Mucosa of rectum (tissue), 2 donors: ENCODE measurements at regions not wholly inside any gene's neighbourhood (a gene's known extent, or its start where the extent isn't known, plus 50 kb on each side); places are given as distances from the start of the nearest gene placed in this dataset.
"Not testable (repeated sequence)": the region's sequence is repeated elsewhere in the genome, so short reads cannot be mapped to it uniquely, and the experiment has no call there.

Experiments used
- H3K27ac ChIP-seq, 2 donors: one replicate each; pipeline ENCODE4 v1.7.0; 2013; ENCODE audit warnings: inconsistent platforms in 2 of 2, low read depth in 2 of 2, low read length in 2 of 2
- H3K27me3 ChIP-seq, 2 donors: one replicate each; pipeline ENCODE4 v1.7.0; 2013; ENCODE audit warnings: low read length in 2 of 2; ENCODE audit not compliant: control insufficient read depth in 2 of 2, insufficient read depth in 2 of 2
- H3K36me3 ChIP-seq, 2 donors: one replicate each; pipeline ENCODE4 v1.7.0; 2013; ENCODE audit warnings: low read length in 2 of 2; ENCODE audit not compliant: control insufficient read depth in 2 of 2, insufficient read depth in 2 of 2
- H3K4me1 ChIP-seq, 2 donors: one replicate each; pipeline ENCODE4 v1.7.0; 2013; ENCODE audit warnings: low read length in 2 of 2, mild to moderate bottlenecking in 1 of 2; ENCODE audit not compliant: control insufficient read depth in 2 of 2, insufficient read depth in 2 of 2
- H3K4me3 ChIP-seq, 2 donors: one replicate each; pipeline ENCODE4 v1.7.0; 2013; ENCODE audit warnings: low read length in 2 of 2
- H3K9ac ChIP-seq, 2 donors: one replicate each; pipeline ENCODE4 v1.7.0; 2013; ENCODE audit warnings: low read length in 2 of 2, low read depth in 1 of 2, mild to moderate bottlenecking in 1 of 2
- H3K9me3 ChIP-seq, 2 donors: one replicate each; pipeline ENCODE4 v1.7.0; 2013; ENCODE audit warnings: low read length in 2 of 2; ENCODE audit not compliant: control insufficient read depth in 2 of 2
- donor health status: healthy.
- donor health status: Normal muscosa, but diverticular disease.

- Histone ChIP-seq H3K27ac (no peak overlapping the region), H3K27me3 (no peaks in the 10 kb centered on the region), H3K9ac (no peak overlapping the region), H3K36me3 (no peaks in the 10 kb centered on the region), H3K4me3 (no peak overlapping the region), H3K4me1 (no peaks in the 10 kb centered on the region), H3K9me3 (no peaks in the 10 kb centered on the region)
These were observed 137.1 kb upstream of the BASP1 start for GRCh38 chr5:17080361-17080760.

- Histone ChIP-seq H3K9ac (no peak overlapping the region), H3K4me3 (no peak overlapping the region), H3K36me3 (no peaks in the 10 kb centered on the region), H3K27ac (no peak overlapping the region), H3K9me3 (no peaks in the 10 kb centered on the region), H3K4me1 (no peaks in the 10 kb centered on the region), H3K27me3 (no peaks in the 10 kb centered on the region)
These were observed 136.3 kb upstream of the BASP1 start for GRCh38 chr5:17081142-17081541.

- H3K4me3 ChIP-seq, H3K9ac ChIP-seq, H3K27ac ChIP-seq, H3K4me1 ChIP-seq, H3K36me3 ChIP-seq, H3K27me3 ChIP-seq, H3K9me3 ChIP-seq: not testable (repeated sequence)
These were observed 134.2 kb upstream of the BASP1 start for GRCh38 chr5:17083276-17083675.

DNA sequence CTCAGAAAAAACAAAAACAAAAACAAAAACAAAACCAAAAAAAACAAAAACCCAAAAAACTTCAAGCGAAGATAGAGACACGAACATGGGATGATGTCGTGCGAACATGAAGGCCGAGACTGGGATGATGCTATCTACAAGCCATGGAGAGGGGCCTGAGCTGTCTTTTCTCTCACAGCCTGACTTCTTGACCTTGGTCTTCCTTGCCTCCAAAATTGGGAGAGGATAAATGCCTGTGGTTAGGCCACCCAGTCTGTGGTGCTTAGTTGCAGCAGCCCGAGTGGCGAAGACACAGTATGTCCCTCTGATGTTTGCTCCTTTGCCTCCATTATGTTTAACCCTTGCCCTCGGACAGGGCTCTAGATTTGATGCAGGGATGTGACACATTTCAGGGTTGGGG is 130.4 kb upstream of the BASP1 start:
- Histone ChIP-seq H3K9ac (no peak overlapping the region), H3K36me3 (no peaks in the 10 kb centered on the region), H3K27me3 (no peaks in the 10 kb centered on the region), H3K27ac (no peak overlapping the region), H3K9me3 (no peaks in the 10 kb centered on the region), H3K4me1 (peaks cover 0 to 2% of the 10 kb centered on the region in 2 donors), H3K4me3 (no peak overlapping the region)

DNA sequence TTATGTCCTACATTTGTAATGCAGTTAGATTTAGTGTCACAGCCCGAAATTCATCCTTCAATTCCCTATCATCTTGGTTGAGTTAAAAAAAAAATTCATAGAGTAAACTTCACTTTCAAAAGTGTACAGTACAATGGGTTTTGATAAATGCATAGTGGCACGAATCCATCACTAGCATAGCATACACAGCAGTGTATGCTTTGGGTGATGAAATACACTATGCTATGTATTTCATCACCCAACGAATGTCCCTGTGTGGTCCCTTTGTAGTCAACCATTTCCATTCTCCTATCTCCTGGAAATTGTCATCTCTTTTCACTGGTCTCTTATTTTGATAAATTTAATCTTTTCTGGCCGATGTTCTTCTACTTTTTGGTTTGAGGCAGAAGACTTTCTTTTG is 129.4 kb upstream of the BASP1 start:
- Histone ChIP-seq H3K9ac (no peak overlapping the region), H3K36me3 (no peaks in the 10 kb centered on the region), H3K4me3 (no peak overlapping the region), H3K4me1 (peaks cover 0 to 2% of the 10 kb centered on the region in 2 donors), H3K9me3 (no peaks in the 10 kb centered on the region), H3K27me3 (no peaks in the 10 kb centered on the region), H3K27ac (no peak overlapping the region)

GRCh38 chr5:17089001-17089400 is 128.4 kb upstream of the BASP1 start:
- no peaks in the 10 kb centered on the region for H3K27me3 ChIP-seq
- H3K27ac ChIP-seq: no peak overlapping the region
- peaks cover 0 to 2% of the 10 kb centered on the region in 2 donors for H3K4me1 ChIP-seq
- no peak overlapping the region for H3K9ac ChIP-seq
- H3K36me3 ChIP-seq: no peaks in the 10 kb centered on the region
- no peak overlapping the region for H3K4me3 ChIP-seq
- no peaks in the 10 kb centered on the region for H3K9me3 ChIP-seq

- no peak overlapping the region for H3K27ac ChIP-seq
- H3K9ac ChIP-seq: no peak overlapping the region
- no peaks in the 10 kb centered on the region for H3K27me3 ChIP-seq
- H3K36me3 ChIP-seq: no peaks in the 10 kb centered on the region
- no peaks in the 10 kb centered on the region for H3K9me3 ChIP-seq
- H3K4me1 ChIP-seq: peaks cover 0 to 2% of the 10 kb centered on the region in 2 donors
- no peak overlapping the region for H3K4me3 ChIP-seq
These were observed 127.7 kb upstream of the BASP1 start for GRCh38 chr5:17089690-17090089.

DNA sequence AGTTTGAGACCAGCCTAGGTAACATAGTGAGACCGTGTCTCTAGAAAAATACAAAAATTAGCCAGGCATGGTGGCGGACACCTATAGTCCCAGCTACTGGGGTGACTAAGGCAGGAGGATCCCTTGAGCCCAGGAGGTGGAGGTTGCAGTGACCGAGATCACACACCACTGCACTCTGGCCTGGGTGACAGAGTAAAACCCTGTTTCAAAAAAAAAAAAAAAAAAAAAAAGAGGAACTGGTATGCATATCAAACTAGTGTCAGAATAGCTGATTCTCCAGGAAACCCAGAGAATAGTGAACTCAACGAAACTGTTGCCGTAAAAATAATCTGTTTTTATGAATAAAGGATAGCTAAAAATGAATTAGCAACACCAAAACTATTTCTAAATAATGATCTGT is 126.6 kb upstream of the BASP1 start:
- no peaks in the 10 kb centered on the region for H3K36me3 ChIP-seq
- H3K27ac ChIP-seq: no peak overlapping the region
- peaks cover 0 to 5% of the 10 kb centered on the region in 2 donors for H3K4me1 ChIP-seq
- H3K9ac ChIP-seq: no peak overlapping the region
- H3K27me3 ChIP-seq: no peaks in the 10 kb centered on the region
- H3K9me3 ChIP-seq: no peaks in the 10 kb centered on the region
- H3K4me3 ChIP-seq: no peak overlapping the region

- no peak overlapping the region for H3K9ac ChIP-seq
- H3K27me3 ChIP-seq: no peaks in the 10 kb centered on the region
- no peaks in the 10 kb centered on the region for H3K36me3 ChIP-seq
- H3K27ac ChIP-seq: no peak overlapping the region
- H3K4me1 ChIP-seq: peaks cover 0 to 5% of the 10 kb centered on the region in 2 donors
- H3K9me3 ChIP-seq: no peaks in the 10 kb centered on the region
- H3K4me3 ChIP-seq: no peak overlapping the region
These were observed 122.6 kb upstream of the BASP1 start for GRCh38 chr5:17094830-17095229.

DNA sequence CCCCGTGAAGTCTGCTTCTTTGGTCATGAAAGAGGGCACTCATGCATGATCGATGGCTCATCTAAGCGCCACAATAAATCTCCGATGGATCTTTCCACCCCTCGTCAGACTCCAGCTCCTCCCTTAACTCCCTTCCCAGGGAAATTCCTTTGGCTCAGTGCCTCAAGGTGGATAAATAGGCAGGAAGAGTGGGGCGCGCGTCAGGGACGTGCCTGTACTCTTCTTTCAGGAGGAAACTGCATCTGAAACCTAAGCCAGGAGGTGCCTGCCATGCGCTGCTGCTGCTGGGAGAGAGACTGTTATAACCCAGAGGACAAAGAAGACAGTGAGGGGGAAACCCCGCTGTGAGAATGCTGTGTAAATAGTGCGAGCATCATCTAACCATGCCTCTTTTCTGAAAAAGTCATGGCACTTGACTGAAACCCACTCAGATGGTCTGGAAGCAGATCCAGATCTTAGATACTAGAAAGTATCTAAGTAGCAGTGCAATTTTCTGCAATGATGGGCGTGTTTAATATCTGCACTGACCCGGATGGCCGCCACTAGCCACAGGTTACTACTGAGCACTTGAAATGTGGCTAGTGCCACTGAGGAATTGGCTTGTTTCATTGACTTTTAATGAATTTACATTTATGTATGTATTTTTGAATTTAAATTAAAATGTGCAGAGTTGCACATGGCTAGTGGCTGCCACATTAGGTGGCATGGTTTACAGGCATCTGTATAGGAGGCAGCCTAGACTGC is 120.3 kb upstream of the BASP1 start:
- H3K4me1 ChIP-seq: peaks cover 0 to 3% of the 10 kb centered on the region in 2 donors
- no peak overlapping the region for H3K4me3 ChIP-seq
- H3K36me3 ChIP-seq: no peaks in the 10 kb centered on the region
- no peak overlapping the region for H3K27ac ChIP-seq
- H3K27me3 ChIP-seq: no peaks in the 10 kb centered on the region
- no peak overlapping the region for H3K9ac ChIP-seq
- H3K9me3 ChIP-seq: no peaks in the 10 kb centered on the region
